DND-41 (cell line): ENCODE measurements at regions not wholly inside any gene's neighbourhood (a gene's known extent, or its start where the extent isn't known, plus 50 kb on each side); places are given as distances from the start of the nearest gene placed in this dataset.

ENCODE experiments used
- ATAC-seq: fragments of 200-7000 bp; cut with Tn5 transposase; 3 replicates; pipeline ENCODE4 v1.9.1; 2021; ENCODE audit warnings: low read depth; ENCODE audit not compliant: insufficient read depth
- DNase-seq: peaks from one replicate; pipeline ENCODE4 v3.0.0-alpha.2; 2020
- H2AFZ ChIP-seq: 2 replicates; pipeline ENCODE4 v1.6.0; 2012; ENCODE audit warnings: low read depth, low read length
- H3K27ac ChIP-seq: 2 replicates; pipeline ENCODE4 v1.5.1; 2012; ENCODE audit warnings: low read length, inconsistent platforms
- H3K27me3 ChIP-seq: fragments of 200-600 bp; sonication (generic); 2 replicates; pipeline ENCODE4 v1.6.0; 2012; ENCODE audit warnings: low read length, mild to moderate bottlenecking, inconsistent platforms; ENCODE audit not compliant: insufficient read depth, poor library complexity
- H3K36me3 ChIP-seq: 2 replicates; pipeline ENCODE4 v1.5.1; 2012; ENCODE audit warnings: low read length, inconsistent platforms; ENCODE audit not compliant: insufficient read depth
- H3K4me1 ChIP-seq: 2 replicates; pipeline ENCODE4 v1.5.1; 2012; ENCODE audit warnings: mild to moderate bottlenecking, low read length; ENCODE audit not compliant: insufficient read depth
- H3K4me2 ChIP-seq: 2 replicates; pipeline ENCODE4 v1.6.0; 2012; ENCODE audit warnings: mild to moderate bottlenecking, moderate library complexity, low read length, inconsistent platforms; ENCODE audit not compliant: insufficient read depth
- H3K4me3 ChIP-seq, 2 experiments: fragments of 200-600 bp in 1 of 2; shearing (Covaris generic) in 1 of 2; 2 replicates each; pipeline ENCODE4 v1.5.1; 2012 to 2016; ENCODE audit warnings: inconsistent platforms in 2 of 2, low read length in 2 of 2, mild to moderate bottlenecking in 2 of 2, low read depth in 1 of 2, moderate library complexity in 1 of 2
- H3K79me2 ChIP-seq: 2 replicates; pipeline ENCODE4 v1.6.0; 2012; ENCODE audit warnings: low read length, inconsistent platforms; ENCODE audit not compliant: insufficient read depth
- H3K9ac ChIP-seq: 2 replicates; pipeline ENCODE4 v1.6.0; 2012; ENCODE audit warnings: low read depth, mild to moderate bottlenecking, inconsistent platforms, low read length, moderate library complexity
- H3K9me3 ChIP-seq: 2 replicates; pipeline ENCODE4 v1.5.1; 2012; ENCODE audit warnings: low read length, moderate library complexity, mild to moderate bottlenecking, inconsistent platforms; ENCODE audit not compliant: insufficient read depth, severe bottlenecking
- H4K20me1 ChIP-seq: 2 replicates; pipeline ENCODE4 v1.6.0; 2012; ENCODE audit warnings: low read length; ENCODE audit not compliant: insufficient read depth
- EZH2 ChIP-seq: IDR thresholded peaks from 3 replicates; pipeline ENCODE4 v1.6.1; 2012; ENCODE audit warnings: borderline replicate concordance, low read depth, mild to moderate bottlenecking, moderate library complexity, low read length, inconsistent platforms; ENCODE audit not compliant: severe bottlenecking
- TF ChIP-seq, protein P1 (sequence below): IDR thresholded peaks from 2 replicates; pipeline ENCODE4 v1.5.1; 2012; ENCODE audit warnings: borderline replicate concordance, low read length, moderate library complexity, mild to moderate bottlenecking; ENCODE audit not compliant: poor library complexity, severe bottlenecking; ENCODE audit errors: extremely low read depth

GRCh38 chr9:88071331-88071730 is 66.9 kb downstream of the SPATA31C2 start:
- Histone ChIP-seq H3K27me3 (peaks cover 5% of the 10 kb centered on the region), H3K9me3 (no peaks in the 10 kb centered on the region), H3K79me2 (no peaks in the 10 kb centered on the region), H4K20me1 (no peaks in the 10 kb centered on the region), H2AFZ (no peak overlapping the region), H3K4me1 (no peaks in the 10 kb centered on the region), H3K9ac (no peak overlapping the region), H3K4me2 (no peak overlapping the region), H3K27ac (no peak overlapping the region), H3K36me3 (no peaks in the 10 kb centered on the region), H3K4me3 (no peak overlapping the region)
- TF ChIP-seq EZH2, result no peak
- TF ChIP-seq, protein P1, sequence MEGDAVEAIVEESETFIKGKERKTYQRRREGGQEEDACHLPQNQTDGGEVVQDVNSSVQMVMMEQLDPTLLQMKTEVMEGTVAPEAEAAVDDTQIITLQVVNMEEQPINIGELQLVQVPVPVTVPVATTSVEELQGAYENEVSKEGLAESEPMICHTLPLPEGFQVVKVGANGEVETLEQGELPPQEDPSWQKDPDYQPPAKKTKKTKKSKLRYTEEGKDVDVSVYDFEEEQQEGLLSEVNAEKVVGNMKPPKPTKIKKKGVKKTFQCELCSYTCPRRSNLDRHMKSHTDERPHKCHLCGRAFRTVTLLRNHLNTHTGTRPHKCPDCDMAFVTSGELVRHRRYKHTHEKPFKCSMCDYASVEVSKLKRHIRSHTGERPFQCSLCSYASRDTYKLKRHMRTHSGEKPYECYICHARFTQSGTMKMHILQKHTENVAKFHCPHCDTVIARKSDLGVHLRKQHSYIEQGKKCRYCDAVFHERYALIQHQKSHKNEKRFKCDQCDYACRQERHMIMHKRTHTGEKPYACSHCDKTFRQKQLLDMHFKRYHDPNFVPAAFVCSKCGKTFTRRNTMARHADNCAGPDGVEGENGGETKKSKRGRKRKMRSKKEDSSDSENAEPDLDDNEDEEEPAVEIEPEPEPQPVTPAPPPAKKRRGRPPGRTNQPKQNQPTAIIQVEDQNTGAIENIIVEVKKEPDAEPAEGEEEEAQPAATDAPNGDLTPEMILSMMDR, result no peak
- DNase-seq (no peak), ATAC-seq (no peak)

DNA sequence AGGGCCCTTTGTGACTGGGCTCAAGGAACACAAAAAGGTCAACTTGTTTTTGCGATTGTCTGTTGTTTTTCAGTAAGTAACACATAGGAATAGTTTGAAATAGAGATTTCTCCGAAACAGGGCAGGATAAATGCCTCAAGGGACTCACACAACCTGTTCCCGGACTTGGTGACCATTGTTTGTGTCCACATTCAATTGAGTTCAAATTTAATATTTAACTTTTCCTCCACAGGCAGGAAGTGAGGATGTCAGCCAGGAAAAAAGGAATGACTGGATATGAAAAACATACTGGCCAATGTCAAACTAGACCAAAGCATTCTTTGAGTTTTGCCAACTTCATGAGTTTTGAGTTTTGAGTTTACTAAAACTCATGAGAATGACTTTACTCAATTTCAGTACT is 72.7 kb downstream of the SPATA31C2 start:
- ATAC-seq (no peak), DNase-seq (no peak)
- Histone ChIP-seq H3K36me3 (no peaks in the 10 kb centered on the region), H3K27ac (no peak overlapping the region), H3K4me1 (no peaks in the 10 kb centered on the region), H3K4me3 (no peak overlapping the region), H4K20me1 (no peaks in the 10 kb centered on the region), H3K4me2 (no peak overlapping the region), H3K9ac (no peak overlapping the region), H3K9me3 (no peaks in the 10 kb centered on the region), H3K27me3 (no peaks in the 10 kb centered on the region), H2AFZ (no peak overlapping the region), H3K79me2 (no peaks in the 10 kb centered on the region)
- TF ChIP-seq, protein P1, result no peak
- no peak for TF ChIP-seq EZH2

GRCh38 chr9:88064554-88064953 is 73.7 kb downstream of the SPATA31C2 start:
- TF ChIP-seq EZH2, result no peak
- TF ChIP-seq, protein P1, result no peak
- no peaks in the 10 kb centered on the region for H3K79me2 ChIP-seq
- H4K20me1 ChIP-seq, result no peaks in the 10 kb centered on the region
- DNase-seq, result no peak
- no peak overlapping the region for H2AFZ ChIP-seq
- H3K36me3 ChIP-seq, result no peaks in the 10 kb centered on the region
- H3K9ac ChIP-seq, result no peak overlapping the region
- ATAC-seq, result no peak
- no peaks in the 10 kb centered on the region for H3K27me3 ChIP-seq
- H3K4me2 ChIP-seq, result no peak overlapping the region
- no peaks in the 10 kb centered on the region for H3K4me1 ChIP-seq
- H3K9me3 ChIP-seq, result no peaks in the 10 kb centered on the region
- H3K27ac ChIP-seq, result no peak overlapping the region
- no peak overlapping the region for H3K4me3 ChIP-seq

DNA sequence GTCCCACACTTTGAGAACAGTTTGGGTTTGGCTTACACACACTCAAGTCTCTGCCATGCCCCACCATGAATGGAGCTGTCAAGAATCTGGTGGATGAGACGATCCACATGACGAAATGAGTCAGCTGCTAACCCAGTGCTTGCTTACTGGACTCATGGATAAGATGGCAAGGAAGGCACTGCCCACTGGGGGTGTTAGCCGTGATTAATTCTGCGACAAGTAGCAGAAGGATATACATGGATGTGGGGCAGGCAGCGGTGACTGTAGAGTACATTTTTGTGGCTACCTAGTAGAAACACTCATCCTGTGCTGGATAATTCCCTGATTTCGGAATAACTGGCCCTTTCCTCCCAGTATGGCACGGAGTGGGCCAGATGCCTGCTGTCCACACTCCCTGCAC is 77.5 kb downstream of the SPATA31C2 start:
- H3K9me3 ChIP-seq, result no peaks in the 10 kb centered on the region
- no peaks in the 10 kb centered on the region for H3K36me3 ChIP-seq
- ATAC-seq, result no peak
- no peak overlapping the region for H2AFZ ChIP-seq
- TF ChIP-seq, protein P1, result no peak
- TF ChIP-seq EZH2, result no peak
- H3K4me3 ChIP-seq, result no peak overlapping the region
- H3K27me3 ChIP-seq, result no peaks in the 10 kb centered on the region
- no peak overlapping the region for H3K27ac ChIP-seq
- H4K20me1 ChIP-seq, result no peaks in the 10 kb centered on the region
- no peak overlapping the region for H3K9ac ChIP-seq
- H3K4me1 ChIP-seq, result no peaks in the 10 kb centered on the region
- no peaks in the 10 kb centered on the region for H3K79me2 ChIP-seq
- no peak overlapping the region for H3K4me2 ChIP-seq
- DNase-seq, result no peak
